Endometrium (tissue), 2 donors: ENCODE measurements at regions not wholly inside any gene's neighbourhood (a gene's known extent, or its start where the extent isn't known, plus 50 kb on each side); places are given as distances from the start of the nearest gene placed in this dataset.
A peak's percentile ranks its signal among the peaks of the same experiment; 100 is the strongest.
"Not testable (repeated sequence)": the region's sequence is repeated elsewhere in the genome, so short reads cannot be mapped to it uniquely, and the experiment has no call there.

ENCODE experiments used
- FAIRE-seq: peaks from 2 replicates; lab custom pipeline; 2012; peaks lifted over from hg19 to GRCh38; lab: Jason Lieb, UNC
- donor health status: control.
- donor health status: control.

GRCh38 chr4:141534985-141535384 is 101.4 kb upstream of the IL15 start:
- no peak for FAIRE-seq

DNA sequence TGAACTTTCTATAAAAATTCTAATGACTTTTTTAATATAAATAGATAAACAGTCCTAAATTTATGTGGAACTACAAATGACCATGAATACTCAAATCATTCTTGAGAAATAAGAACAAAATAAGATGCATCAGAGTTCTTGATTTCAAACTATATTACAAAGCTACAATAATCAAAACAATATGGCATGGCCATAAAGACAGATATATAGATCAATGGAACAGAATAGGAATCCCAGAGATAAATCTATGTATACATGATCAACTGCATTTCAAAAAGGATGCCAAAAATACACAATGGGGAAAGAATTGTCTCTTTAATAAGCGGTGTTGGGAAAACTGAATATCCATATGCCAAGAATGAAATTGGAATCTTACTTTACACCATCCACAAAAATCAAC is 98.4 kb upstream of the IL15 start:
- no peak for FAIRE-seq

- no peak for FAIRE-seq
Measured at GRCh38 chr4:141540643-141541042, 95.7 kb upstream of the IL15 start.

DNA sequence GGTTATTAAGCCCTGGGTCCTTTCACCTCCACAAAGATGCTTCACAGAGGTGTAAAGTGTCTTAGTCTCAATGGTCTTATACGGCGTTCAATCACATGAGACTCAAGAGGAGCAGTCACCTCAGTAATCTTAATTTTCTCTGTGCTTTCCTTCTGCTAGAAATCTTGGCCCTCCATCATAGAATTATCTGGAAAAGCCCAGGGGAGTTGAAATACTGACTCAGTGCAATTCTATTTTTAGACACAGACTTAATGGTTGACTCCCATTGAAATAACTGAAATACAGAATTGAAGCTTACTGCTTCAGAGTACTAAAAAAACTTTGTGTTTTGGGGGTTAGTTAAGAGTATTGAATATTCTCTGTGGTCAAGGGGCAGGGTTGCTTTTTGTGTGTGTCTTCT is 94.5 kb upstream of the IL15 start:
- no peak for FAIRE-seq

DNA sequence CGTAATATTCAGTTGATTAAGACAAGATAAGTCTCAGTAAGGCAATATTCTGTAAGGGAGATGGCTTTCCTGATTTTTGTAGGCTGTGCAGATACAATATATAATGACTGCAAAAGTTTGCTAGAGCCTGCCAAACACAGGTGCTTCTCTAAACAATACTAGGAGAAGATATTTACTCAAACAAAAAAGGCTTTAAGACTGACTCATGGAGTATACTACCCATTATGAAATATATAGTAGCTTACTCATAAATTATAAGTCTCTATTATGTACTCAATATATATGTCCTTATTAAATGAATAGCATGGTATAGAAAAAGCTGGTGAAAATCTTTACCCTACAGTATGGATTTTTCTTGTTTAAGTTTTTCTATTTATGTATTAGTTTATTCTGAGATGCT is 93.2 kb upstream of the IL15 start:
- no peak for FAIRE-seq

GRCh38 chr4:141543706-141544105 is 92.7 kb upstream of the IL15 start:
- FAIRE-seq = no peak

GRCh38 chr4:141548791-141549190 is 87.6 kb upstream of the IL15 start:
- FAIRE-seq = no peak

DNA sequence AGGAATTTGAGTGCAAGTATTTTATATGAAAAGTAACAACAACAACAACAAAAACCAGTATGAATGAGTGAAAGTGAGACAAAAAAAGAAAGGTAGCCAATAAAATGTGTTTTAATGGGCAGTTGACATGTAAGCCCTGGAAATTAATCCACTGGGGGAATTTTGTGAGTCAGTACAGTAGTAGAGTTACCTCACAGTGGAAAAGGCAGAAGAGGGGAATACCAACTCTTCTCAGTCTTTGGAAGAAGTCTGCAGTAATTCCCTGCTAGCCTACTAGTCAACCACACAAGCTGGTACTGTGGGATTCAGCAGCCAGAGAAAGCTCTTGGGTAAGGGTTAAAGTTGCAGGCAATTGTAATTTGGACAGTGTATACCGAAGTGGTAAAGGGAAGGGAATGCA is 76.3 kb upstream of the IL15 start:
- FAIRE-seq = no peak

DNA sequence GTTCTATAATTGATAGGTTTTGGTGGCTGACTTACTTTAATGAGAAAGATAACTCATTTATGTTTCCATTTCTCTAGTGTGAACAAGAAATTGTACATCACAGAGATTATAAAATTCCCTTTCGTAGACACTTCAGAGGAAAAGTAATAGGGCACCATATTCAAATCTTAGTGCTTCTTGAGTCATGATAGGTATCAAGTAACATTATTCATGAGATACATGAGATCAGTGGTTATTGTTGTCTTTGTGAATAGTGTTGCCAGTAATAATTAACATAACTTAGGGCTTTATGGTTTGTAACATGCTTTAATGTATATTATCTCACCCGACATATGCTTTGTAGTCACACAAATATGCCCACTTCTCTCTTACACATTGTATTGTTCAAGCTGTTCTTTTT is 73.7 kb upstream of the IL15 start:
- FAIRE-seq = no peak

GRCh38 chr4:141563723-141564122 is 72.7 kb upstream of the IL15 start:
- no peak for FAIRE-seq

DNA sequence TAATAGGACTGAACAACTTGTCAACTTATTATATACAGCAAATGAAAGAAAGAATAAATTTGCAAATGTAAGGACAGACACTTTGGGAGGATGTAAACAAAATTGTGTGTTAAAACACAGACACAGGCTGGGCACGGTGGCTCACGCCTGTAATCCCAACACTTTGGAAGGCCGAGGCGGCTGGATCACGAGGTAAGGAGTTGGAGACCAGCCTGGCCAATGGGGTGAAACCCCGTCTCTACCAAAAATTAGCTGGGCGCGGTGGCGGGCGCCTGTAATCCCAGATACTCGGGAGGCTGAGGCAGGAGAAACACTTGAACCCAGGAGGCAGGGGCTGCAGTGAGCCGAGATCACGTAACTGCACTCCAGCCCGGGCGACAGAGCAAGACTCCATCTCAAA is 71.4 kb upstream of the IL15 start:
- not testable (repeated sequence) for FAIRE-seq

- no peak for FAIRE-seq
Measured at GRCh38 chr4:141565379-141566089, 70.8 kb upstream of the IL15 start.

GRCh38 chr4:141567326-141567915 is 69.0 kb upstream of the IL15 start:
- no peak for FAIRE-seq

GRCh38 chr4:141569141-141569540 is 67.2 kb upstream of the IL15 start:
- no peak for FAIRE-seq

DNA sequence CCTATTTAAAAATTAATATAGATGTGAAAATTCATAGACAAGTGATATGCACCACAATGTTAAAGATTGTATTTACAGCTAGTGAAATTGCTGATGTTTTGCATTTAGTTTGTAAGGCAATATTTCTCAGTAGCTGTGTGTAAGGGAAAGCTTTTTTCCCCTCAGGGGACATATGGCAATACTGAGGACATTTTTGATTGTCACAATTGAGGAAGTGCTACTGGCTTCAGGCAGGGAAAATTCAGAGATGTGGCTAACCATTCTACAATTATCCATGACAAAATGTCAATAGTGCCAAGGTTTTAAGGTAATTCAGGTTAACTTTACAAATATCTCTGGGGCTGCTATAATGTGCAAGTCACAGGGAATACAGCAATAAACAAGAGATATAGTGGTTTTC is 66.1 kb upstream of the IL15 start:
- FAIRE-seq = no peak

GRCh38 chr4:141571362-141571761 is 65.0 kb upstream of the IL15 start:
- no peak for FAIRE-seq

DNA sequence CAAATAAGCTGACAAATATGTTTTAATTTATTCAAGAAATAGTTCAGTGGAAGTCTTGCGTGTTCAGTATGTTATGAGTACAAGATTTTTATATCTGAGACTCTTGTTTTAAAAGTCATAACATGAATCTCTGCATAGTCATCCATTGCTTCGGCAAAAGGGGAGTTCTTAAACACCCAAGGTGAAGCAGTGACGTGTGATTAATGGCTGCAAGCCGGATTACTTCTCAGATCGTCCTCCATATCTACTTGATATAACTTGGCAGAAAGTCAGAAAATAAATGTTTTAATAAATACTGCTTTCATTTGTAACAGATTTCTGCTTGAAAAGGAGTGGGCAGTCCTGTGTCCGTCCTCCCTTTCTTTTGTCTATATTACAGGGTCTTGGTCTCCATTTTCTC is 64.6 kb upstream of the IL15 start:
- no peak for FAIRE-seq

DNA sequence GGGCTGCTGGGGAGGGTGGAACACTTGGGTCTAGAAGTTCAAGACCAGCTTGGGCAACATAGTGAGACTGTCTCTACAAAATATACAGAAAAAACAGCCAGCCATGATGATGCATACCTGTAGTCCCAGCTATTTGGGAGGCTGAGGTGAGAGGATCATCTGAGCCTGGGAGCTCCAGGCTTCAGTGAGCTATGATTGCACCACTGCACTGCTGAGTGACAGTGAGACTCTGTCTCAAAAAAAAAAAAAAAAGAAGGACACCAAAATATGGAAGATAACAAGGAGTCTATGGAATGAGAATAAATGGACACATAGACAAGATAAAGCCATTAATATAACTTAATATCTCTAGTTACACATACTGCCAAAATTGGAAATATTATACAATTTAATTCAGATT is 62.7 kb upstream of the IL15 start:
- FAIRE-seq = no peak

DNA sequence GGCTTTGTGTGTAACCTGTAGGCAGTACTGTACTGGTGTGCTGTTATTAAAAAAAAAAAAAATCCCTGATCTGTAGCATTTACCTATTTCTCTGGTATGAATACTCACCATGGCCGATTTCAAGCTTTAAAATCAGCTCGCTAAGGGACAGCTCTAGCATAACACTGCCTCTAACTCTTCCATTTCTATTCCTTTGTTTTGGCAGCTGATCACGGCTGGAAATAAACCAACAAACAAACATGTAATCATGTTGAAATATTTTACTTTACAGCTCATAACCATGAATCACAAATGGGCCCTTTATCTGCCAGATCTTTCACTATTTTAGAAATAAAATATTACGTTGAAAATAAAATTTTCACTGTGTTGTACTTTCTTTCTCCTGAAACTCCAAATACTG is 60.5 kb upstream of the IL15 start:
- peak; percentile 41 for FAIRE-seq

- FAIRE-seq = no peak
Measured at GRCh38 chr4:141576585-141577110, 59.7 kb upstream of the IL15 start.

DNA sequence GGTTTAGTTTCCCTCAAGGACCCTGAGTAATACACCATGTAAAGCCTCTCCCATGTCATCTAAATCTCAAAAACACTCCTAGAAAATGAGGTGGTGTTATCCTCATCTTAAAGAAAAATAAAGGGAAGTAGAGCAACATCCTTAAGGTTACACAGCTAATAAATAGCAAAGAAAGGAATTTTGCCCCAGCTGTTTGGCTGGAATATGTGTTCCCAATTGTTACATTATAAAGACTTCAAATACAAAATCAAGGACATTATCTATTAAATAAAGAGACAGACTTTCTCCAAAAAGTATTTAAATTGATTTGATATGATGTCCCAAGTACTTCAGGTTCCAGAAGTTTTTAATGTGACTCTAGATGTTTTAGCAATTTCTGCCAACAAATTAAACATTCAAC is 57.9 kb upstream of the IL15 start:
- FAIRE-seq = no peak

DNA sequence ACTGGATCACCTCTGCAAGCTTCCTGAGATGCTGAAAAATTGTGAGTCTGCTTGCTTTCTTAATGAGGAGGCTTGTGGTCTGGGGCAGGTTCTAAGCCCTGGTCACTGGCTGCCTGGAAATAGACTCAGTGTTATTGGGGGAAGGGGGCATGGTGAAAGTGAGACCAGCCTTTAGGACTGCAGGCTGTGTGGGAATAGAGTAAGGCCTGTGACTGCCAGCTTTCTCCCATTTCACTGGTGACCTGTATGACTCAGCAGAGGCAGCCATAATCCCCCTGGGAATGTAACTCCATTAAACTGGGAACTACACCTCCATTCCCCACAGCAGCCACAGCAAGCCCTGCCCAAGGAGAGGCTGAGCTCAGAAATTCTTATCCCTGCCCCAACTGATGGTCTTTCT is 55.9 kb upstream of the IL15 start:
- no peak for FAIRE-seq
